ENCODE measurements at regions not wholly inside any gene's neighbourhood (a gene's known extent, or its start where the extent isn't known, plus 50 kb on each side); places are given as distances from the start of the nearest gene placed in this dataset.

DNA sequence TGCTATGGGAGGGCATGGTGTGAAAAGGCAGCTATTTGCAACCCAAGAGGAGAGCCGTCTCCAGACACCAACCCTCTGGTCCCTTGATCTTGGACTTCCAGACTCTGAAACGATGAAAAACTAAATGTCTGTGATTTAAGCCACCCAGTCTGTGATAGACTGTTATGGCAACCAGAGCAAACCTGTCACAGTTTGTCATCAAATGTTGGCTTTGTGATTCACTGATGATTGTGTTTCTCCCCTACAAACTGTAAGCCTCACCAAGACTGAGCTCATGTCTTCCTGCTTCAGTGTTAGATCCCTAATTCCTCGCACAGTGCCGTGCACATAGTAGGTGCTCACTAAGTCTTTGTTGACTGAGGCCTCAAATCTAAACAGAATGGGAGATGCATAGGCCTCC is 224.6 kb upstream of the PITRM1 start:
- TF ChIP-seq, protein P1, sequence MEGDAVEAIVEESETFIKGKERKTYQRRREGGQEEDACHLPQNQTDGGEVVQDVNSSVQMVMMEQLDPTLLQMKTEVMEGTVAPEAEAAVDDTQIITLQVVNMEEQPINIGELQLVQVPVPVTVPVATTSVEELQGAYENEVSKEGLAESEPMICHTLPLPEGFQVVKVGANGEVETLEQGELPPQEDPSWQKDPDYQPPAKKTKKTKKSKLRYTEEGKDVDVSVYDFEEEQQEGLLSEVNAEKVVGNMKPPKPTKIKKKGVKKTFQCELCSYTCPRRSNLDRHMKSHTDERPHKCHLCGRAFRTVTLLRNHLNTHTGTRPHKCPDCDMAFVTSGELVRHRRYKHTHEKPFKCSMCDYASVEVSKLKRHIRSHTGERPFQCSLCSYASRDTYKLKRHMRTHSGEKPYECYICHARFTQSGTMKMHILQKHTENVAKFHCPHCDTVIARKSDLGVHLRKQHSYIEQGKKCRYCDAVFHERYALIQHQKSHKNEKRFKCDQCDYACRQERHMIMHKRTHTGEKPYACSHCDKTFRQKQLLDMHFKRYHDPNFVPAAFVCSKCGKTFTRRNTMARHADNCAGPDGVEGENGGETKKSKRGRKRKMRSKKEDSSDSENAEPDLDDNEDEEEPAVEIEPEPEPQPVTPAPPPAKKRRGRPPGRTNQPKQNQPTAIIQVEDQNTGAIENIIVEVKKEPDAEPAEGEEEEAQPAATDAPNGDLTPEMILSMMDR (IDR thresholded peaks at IDR 0.05) = no peak
- no peak for TF ChIP-seq EZH2phosphoT487 (IDR thresholded peaks at IDR 0.05)
- TF ChIP-seq EZH2 (IDR thresholded peaks at IDR 0.05) = no peak

Measured in neural progenitor cell (in vitro differentiated cells).